HEK293 (cell line): ENCODE measurements at regions not wholly inside any gene's neighbourhood (a gene's known extent, or its start where the extent isn't known, plus 50 kb on each side); places are given as distances from the start of the nearest gene placed in this dataset.

Experiments
- CTCF ChIA-PET: fragments of 350-600 bp; formaldehyde crosslinking; extraction: SDS; loops from one replicate; lab custom pipeline; 2021; ENCODE audit warnings: antibody characterized with exemption; lab: Yijun Ruan, JAX
- POLR2A ChIA-PET: fragments of 300-600 bp; formaldehyde crosslinking; extraction: SDS; loops from one replicate; lab custom pipeline; 2020; ENCODE audit warnings: antibody characterized with exemption, inconsistent platforms; lab: Yijun Ruan, JAX
- H3K27ac ChIP-seq: fragments of 200-500 bp; sonication (Bioruptor generic); 2 replicates; pipeline ENCODE4 v1.5.1; 2014; ENCODE audit warnings: low read depth, low read length, control low read depth, inconsistent platforms; ENCODE audit errors: extremely low read depth
- H3K36me3 ChIP-seq, 2 experiments: fragments of 200-500 bp in 1 of 2; sonication (Bioruptor generic) in 1 of 2; 1 replicate in 1 of 2; 2 replicates in 1 of 2; pipeline ENCODE4 v1.5.1; 2014 to 2017; ENCODE audit warnings: inconsistent platforms in 2 of 2, low read length in 2 of 2; ENCODE audit not compliant: control insufficient read depth in 2 of 2, insufficient read depth in 1 of 2
- H3K4me1 ChIP-seq: fragments of 200-500 bp; sonication (Bioruptor generic); 2 replicates; pipeline ENCODE4 v1.5.1; 2014; ENCODE audit warnings: mild to moderate bottlenecking, low read length, inconsistent platforms; ENCODE audit not compliant: control insufficient read depth, insufficient read depth
- H3K4me3 ChIP-seq: 2 replicates; pipeline ENCODE4 v1.5.1; 2011; ENCODE audit warnings: low read depth, mild to moderate bottlenecking, control low read depth, low read length, moderate library complexity
- H3K9me3 ChIP-seq: fragments of 200-500 bp; sonication (Bioruptor generic); 2 replicates; pipeline ENCODE4 v1.5.1; 2014; ENCODE audit warnings: low read depth, low read length, inconsistent platforms; ENCODE audit not compliant: control insufficient read depth, insufficient read depth
- ATF2 ChIP-seq: fragments of 450-650 bp; formaldehyde crosslinking; IDR thresholded peaks from 2 replicates; pipeline ENCODE4 v1.5.1; 2016; ENCODE audit warnings: missing biosample characterization, missing genetic modification characterization, low read depth
- HIC1 ChIP-seq: fragments of 450-650 bp; formaldehyde crosslinking; IDR thresholded peaks from 2 replicates; pipeline ENCODE4 v1.5.1; 2016; ENCODE audit warnings: missing biosample characterization, missing genetic modification characterization
- SALL2 ChIP-seq: fragments of 450-650 bp; formaldehyde crosslinking; IDR thresholded peaks from 2 replicates; pipeline ENCODE4 v1.5.0; 2017; ENCODE audit warnings: missing biosample characterization, mild to moderate bottlenecking, missing genetic modification characterization, borderline replicate concordance
- ZBTB8A ChIP-seq: fragments of 450-650 bp; formaldehyde crosslinking; IDR thresholded peaks from 2 replicates; pipeline ENCODE4 v1.5.1; 2016; ENCODE audit warnings: missing biosample characterization, missing genetic modification characterization
- ZFP3 ChIP-seq: fragments of 450-650 bp; formaldehyde crosslinking; IDR thresholded peaks from 2 replicates; pipeline ENCODE4 v1.5.1; 2016; ENCODE audit warnings: low read depth, missing biosample characterization, missing genetic modification characterization
- ZNF121 ChIP-seq: fragments of 450-650 bp; formaldehyde crosslinking; IDR thresholded peaks from 2 replicates; pipeline ENCODE4 v1.5.1; 2016; ENCODE audit warnings: missing biosample characterization, missing genetic modification characterization
- ZNF155 ChIP-seq: fragments of 450-650 bp; formaldehyde crosslinking; IDR thresholded peaks from 2 replicates; pipeline ENCODE4 v1.5.1; 2016; ENCODE audit warnings: missing biosample characterization, missing genetic modification characterization
- ZNF223 ChIP-seq: fragments of 450-650 bp; formaldehyde crosslinking; IDR thresholded peaks from 2 replicates; pipeline ENCODE4 v1.5.1; 2016; ENCODE audit warnings: missing biosample characterization, missing genetic modification characterization
- ZNF354C ChIP-seq: fragments of 450-650 bp; formaldehyde crosslinking; IDR thresholded peaks from 2 replicates; pipeline ENCODE4 v1.5.1; 2016; ENCODE audit warnings: missing biosample characterization, missing genetic modification characterization, low read depth, borderline replicate concordance
- ZNF529 ChIP-seq: fragments of 450-650 bp; formaldehyde crosslinking; IDR thresholded peaks from 2 replicates; pipeline ENCODE4 v1.5.1; 2017; ENCODE audit warnings: missing genetic modification characterization, missing biosample characterization; ENCODE audit not compliant: insufficient replicate concordance
- ZNF549 ChIP-seq: fragments of 450-650 bp; IDR thresholded peaks from 2 replicates; pipeline ENCODE4 v1.5.1; 2018; ENCODE audit warnings: missing biosample characterization, missing genetic modification characterization, mild to moderate bottlenecking, inconsistent platforms, moderate library complexity
- ZNF596 ChIP-seq: fragments of 450-650 bp; IDR thresholded peaks from 2 replicates; pipeline ENCODE4 v1.5.0; 2018; ENCODE audit warnings: missing biosample characterization, mild to moderate bottlenecking, missing genetic modification characterization, moderate library complexity
- ZNF664 ChIP-seq: fragments of 450-650 bp; formaldehyde crosslinking; IDR thresholded peaks from 2 replicates; pipeline ENCODE4 v1.5.1; 2016; ENCODE audit warnings: missing biosample characterization, missing genetic modification characterization
- ZNF776 ChIP-seq: fragments of 450-650 bp; formaldehyde crosslinking; IDR thresholded peaks from 2 replicates; pipeline ENCODE4 v1.5.0; 2017; ENCODE audit warnings: missing biosample characterization, missing genetic modification characterization, borderline replicate concordance
- TF ChIP-seq, protein P1 (sequence below): fragments of 450-650 bp; formaldehyde crosslinking; IDR thresholded peaks from 2 replicates; pipeline ENCODE4 v1.5.1; 2016; ENCODE audit warnings: missing biosample characterization, missing genetic modification characterization
- TF ChIP-seq, protein P2 (sequence below): fragments of 450-650 bp; formaldehyde crosslinking; IDR thresholded peaks from 2 replicates; pipeline ENCODE4 v1.5.1; 2016; ENCODE audit warnings: missing biosample characterization, missing genetic modification characterization
- TF ChIP-seq, protein P3 (sequence below): sonication (generic); formaldehyde crosslinking; IDR thresholded peaks from 2 replicates; pipeline ENCODE4 v1.8.1; 2022; ENCODE audit warnings: mild to moderate bottlenecking, moderate library complexity, missing genetic modification reagents
- TF ChIP-seq, protein P4 (sequence below): fragments of 450-650 bp; formaldehyde crosslinking; IDR thresholded peaks from 2 replicates; pipeline ENCODE4 v1.5.1; 2016; ENCODE audit warnings: missing biosample characterization, missing genetic modification characterization

DNA sequence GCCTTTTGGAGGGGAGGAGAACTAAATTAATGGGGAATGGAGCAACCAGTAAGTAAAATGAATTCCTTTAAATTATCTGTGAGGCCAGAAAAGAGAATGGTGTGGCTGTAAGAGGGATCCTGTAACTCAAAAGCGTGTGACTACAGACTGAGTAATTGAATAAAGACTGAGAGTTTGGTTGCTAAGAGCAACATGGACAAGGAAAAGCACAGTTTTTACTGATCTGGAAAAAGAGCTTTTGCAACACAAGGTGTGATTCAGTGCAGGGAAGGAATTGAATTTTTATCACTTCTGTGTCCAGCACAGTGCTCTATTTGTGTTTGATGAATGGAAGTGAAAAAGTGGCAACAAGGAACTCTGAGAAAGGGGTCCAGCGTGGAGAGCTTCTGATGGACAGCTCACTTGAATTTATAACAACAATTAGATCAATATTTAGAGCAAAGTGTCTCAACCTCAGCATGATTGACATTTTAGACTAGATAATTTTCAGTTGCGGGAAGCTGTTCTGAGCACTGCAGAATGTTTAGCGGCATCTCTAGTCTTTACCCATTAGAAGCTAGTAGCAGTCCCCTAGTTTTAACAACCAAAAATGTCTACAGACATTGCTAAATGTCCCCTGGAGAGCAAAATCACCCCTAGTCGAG is 202.8 kb upstream of the BDNF start:
- ChIA-PET CTCF (no interaction called here), POLR2A (no interaction called here)
- H3K36me3 ChIP-seq, result no peaks in the 10 kb centered on the region
- no peak overlapping the region for H3K4me3 ChIP-seq
- H3K9me3 ChIP-seq, result no peaks in the 10 kb centered on the region
- TF ChIP-seq, protein P1, sequence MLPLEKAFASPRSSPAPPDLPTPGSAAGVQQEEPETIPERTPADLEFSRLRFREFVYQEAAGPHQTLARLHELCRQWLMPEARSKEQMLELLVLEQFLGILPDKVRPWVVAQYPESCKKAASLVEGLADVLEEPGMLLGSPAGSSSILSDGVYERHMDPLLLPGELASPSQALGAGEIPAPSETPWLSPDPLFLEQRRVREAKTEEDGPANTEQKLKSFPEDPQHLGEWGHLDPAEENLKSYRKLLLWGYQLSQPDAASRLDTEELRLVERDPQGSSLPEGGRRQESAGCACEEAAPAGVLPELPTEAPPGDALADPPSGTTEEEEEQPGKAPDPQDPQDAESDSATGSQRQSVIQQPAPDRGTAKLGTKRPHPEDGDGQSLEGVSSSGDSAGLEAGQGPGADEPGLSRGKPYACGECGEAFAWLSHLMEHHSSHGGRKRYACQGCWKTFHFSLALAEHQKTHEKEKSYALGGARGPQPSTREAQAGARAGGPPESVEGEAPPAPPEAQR (tag by site-specific recombination), result no peak
- TF ChIP-seq ZNF121 (no peak), HIC1 (no peak), ZNF549 (no peak), ZNF155 (no peak), ZNF529 (no peak), ZNF776 (tag by site-specific recombination) (no peak), ZNF596 (tag by site-specific recombination) (no peak), ATF2 (no peak), ZFP3 (no peak), SALL2 (tag by site-specific recombination) (no peak), ZNF223 (tag by site-specific recombination) (no peak), ZNF664 (tag by site-specific recombination) (no peak), ZNF354C (tag by site-specific recombination) (no peak), ZBTB8A (tag by site-specific recombination) (no peak)
- TF ChIP-seq, protein P2, sequence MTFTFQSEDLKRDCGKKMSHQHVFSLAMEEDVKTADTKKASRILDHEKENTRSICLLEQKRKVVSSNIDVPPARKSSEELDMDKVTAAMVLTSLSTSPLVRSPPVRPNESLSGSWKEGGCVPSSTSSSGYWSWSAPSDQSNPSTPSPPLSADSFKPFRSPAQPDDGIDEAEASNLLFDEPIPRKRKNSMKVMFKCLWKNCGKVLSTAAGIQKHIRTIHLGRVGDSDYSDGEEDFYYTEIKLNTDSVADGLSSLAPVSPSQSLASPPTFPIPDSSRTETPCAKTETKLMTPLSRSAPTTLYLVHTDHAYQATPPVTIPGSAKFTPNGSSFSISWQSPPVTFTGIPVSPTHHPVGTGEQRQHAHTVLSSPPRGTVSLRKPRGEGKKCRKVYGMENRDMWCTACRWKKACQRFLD (tag by site-specific recombination), result no peak
- TF ChIP-seq, protein P3, sequence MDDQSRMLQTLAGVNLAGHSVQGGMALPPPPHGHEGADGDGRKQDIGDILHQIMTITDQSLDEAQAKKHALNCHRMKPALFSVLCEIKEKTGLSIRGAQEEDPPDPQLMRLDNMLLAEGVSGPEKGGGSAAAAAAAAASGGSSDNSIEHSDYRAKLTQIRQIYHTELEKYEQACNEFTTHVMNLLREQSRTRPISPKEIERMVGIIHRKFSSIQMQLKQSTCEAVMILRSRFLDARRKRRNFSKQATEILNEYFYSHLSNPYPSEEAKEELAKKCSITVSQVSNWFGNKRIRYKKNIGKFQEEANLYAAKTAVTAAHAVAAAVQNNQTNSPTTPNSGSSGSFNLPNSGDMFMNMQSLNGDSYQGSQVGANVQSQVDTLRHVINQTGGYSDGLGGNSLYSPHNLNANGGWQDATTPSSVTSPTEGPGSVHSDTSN (CRISPR knock-in tag), result no peak
- TF ChIP-seq, protein P4, sequence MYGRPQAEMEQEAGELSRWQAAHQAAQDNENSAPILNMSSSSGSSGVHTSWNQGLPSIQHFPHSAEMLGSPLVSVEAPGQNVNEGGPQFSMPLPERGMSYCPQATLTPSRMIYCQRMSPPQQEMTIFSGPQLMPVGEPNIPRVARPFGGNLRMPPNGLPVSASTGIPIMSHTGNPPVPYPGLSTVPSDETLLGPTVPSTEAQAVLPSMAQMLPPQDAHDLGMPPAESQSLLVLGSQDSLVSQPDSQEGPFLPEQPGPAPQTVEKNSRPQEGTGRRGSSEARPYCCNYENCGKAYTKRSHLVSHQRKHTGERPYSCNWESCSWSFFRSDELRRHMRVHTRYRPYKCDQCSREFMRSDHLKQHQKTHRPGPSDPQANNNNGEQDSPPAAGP (tag by site-specific recombination), result no peak
- no peaks in the 10 kb centered on the region for H3K4me1 ChIP-seq
- no peak overlapping the region for H3K27ac ChIP-seq
